ENCODE measurements at regions not wholly inside any gene's neighbourhood (a gene's known extent, or its start where the extent isn't known, plus 50 kb on each side); places are given as distances from the start of the nearest gene placed in this dataset.

DNA sequence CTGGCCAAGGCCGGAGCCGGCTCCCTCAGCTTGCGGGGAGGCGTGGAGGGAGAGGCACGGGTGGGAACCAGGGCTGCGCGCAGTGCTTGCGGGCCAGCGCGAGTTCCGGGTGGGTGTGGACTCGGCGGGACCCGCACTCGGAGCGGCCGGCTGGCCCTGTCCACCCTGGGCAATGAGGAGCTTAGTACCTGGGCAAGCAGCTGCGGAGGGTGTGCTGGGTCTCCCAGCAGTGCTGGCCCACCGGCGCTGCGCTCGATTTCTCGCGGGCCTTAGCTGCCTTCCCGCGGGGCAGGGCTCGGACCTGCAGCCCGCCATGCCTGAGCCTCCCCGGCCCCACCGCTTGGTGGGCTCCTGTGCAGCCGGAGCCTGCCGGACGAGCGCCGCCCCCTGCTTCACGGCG, 91.4 kb upstream of the MAN1A1 start (continued):
- TF ChIP-seq, protein P1, sequence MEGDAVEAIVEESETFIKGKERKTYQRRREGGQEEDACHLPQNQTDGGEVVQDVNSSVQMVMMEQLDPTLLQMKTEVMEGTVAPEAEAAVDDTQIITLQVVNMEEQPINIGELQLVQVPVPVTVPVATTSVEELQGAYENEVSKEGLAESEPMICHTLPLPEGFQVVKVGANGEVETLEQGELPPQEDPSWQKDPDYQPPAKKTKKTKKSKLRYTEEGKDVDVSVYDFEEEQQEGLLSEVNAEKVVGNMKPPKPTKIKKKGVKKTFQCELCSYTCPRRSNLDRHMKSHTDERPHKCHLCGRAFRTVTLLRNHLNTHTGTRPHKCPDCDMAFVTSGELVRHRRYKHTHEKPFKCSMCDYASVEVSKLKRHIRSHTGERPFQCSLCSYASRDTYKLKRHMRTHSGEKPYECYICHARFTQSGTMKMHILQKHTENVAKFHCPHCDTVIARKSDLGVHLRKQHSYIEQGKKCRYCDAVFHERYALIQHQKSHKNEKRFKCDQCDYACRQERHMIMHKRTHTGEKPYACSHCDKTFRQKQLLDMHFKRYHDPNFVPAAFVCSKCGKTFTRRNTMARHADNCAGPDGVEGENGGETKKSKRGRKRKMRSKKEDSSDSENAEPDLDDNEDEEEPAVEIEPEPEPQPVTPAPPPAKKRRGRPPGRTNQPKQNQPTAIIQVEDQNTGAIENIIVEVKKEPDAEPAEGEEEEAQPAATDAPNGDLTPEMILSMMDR (conservative IDR thresholded peaks at IDR 0.05; ENCODE audit: low read depth in 2 of 2) = no peak
- TF ChIP-seq JUNB (IDR thresholded peaks at IDR 0.05; ENCODE audit: unreplicated experiment) = no peak
- TF ChIP-seq, protein P2, sequence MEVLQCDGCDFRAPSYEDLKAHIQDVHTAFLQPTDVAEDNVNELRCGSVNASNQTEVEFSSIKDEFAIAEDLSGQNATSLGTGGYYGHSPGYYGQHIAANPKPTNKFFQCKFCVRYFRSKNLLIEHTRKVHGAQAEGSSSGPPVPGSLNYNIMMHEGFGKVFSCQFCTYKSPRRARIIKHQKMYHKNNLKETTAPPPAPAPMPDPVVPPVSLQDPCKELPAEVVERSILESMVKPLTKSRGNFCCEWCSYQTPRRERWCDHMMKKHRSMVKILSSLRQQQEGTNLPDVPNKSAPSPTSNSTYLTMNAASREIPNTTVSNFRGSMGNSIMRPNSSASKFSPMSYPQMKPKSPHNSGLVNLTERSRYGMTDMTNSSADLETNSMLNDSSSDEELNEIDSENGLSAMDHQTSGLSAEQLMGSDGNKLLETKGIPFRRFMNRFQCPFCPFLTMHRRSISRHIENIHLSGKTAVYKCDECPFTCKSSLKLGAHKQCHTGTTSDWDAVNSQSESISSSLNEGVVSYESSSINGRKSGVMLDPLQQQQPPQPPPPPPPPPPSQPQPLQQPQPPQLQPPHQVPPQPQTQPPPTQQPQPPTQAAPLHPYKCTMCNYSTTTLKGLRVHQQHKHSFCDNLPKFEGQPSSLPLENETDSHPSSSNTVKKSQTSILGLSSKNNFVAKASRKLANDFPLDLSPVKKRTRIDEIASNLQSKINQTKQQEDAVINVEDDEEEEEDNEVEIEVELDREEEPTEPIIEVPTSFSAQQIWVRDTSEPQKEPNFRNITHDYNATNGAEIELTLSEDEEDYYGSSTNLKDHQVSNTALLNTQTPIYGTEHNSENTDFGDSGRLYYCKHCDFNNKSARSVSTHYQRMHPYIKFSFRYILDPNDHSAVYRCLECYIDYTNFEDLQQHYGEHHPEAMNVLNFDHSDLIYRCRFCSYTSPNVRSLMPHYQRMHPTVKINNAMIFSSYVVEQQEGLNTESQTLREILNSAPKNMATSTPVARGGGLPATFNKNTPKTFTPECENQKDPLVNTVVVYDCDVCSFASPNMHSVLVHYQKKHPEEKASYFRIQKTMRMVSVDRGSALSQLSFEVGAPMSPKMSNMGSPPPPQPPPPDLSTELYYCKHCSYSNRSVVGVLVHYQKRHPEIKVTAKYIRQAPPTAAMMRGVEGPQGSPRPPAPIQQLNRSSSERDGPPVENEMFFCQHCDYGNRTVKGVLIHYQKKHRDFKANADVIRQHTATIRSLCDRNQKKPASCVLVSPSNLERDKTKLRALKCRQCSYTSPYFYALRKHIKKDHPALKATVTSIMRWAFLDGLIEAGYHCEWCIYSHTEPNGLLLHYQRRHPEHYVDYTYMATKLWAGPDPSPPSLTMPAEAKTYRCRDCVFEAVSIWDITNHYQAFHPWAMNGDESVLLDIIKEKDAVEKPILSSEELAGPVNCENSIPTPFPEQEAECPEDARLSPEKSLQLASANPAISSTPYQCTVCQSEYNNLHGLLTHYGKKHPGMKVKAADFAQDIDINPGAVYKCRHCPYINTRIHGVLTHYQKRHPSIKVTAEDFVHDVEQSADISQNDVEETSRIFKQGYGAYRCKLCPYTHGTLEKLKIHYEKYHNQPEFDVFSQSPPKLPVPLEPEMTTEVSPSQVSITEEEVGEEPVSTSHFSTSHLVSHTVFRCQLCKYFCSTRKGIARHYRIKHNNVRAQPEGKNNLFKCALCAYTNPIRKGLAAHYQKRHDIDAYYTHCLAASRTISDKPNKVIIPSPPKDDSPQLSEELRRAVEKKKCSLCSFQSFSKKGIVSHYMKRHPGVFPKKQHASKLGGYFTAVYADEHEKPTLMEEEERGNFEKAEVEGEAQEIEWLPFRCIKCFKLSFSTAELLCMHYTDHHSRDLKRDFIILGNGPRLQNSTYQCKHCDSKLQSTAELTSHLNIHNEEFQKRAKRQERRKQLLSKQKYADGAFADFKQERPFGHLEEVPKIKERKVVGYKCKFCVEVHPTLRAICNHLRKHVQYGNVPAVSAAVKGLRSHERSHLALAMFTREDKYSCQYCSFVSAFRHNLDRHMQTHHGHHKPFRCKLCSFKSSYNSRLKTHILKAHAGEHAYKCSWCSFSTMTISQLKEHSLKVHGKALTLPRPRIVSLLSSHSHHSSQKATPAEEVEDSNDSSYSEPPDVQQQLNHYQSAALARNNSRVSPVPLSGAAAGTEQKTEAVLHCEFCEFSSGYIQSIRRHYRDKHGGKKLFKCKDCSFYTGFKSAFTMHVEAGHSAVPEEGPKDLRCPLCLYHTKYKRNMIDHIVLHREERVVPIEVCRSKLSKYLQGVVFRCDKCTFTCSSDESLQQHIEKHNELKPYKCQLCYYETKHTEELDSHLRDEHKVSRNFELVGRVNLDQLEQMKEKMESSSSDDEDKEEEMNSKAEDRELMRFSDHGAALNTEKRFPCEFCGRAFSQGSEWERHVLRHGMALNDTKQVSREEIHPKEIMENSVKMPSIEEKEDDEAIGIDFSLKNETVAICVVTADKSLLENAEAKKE (CRISPR knock-in tag; IDR thresholded peaks at IDR 0.05) = no peak

DNA sequence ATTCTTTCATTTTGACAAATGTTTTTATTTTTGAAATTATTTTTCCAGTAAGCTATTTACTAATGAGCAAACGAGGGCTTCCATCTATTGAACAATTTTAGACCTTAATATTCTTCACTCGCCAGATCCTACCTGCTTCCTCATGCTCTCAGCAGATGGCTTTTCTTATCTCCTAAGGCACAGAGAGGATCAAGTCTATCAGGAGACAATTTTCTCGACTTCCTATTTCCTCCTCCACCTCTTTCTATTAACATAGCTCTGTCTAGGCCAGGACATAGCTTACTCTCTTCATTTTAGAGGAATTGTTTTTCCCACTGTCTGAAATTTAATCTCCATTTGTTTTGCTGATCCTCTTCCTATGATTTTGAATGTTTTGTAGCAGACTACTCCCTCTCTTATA, 87.0 kb upstream of the MAN1A1 start:
- no peak overlapping the region for H3K27ac ChIP-seq (ENCODE audit: low read depth)
- H4K20me1 ChIP-seq (replicated peaks; ENCODE audit: insufficient read depth) = no peaks in the 10 kb centered on the region
- no peak overlapping the region for H3K27ac Mint-ChIP-seq
- H3F3A ChIP-seq (replicated peaks; ENCODE audit: low read depth) = no peaks in the 10 kb centered on the region
- H3K4me1 Mint-ChIP-seq = no peaks in the 10 kb centered on the region; the same call in 2 of the 3 replicates
- H3K4me1 ChIP-seq (ENCODE audit: insufficient read depth) = no peaks in the 10 kb centered on the region
- no peaks in the 10 kb centered on the region for H3K27me3 Mint-ChIP-seq (ENCODE audit: insufficient read depth, low read depth, poor library complexity)
- 0 out of 3 replicates have a peak, but pooled peaks cover under 1% of the 10 kb centered on the region for H3K9me3 Mint-ChIP-seq
- no peaks in the 10 kb centered on the region for H3K36me3 ChIP-seq (ENCODE audit: insufficient read depth)
- no peaks in the 10 kb centered on the region for H3K27me3 ChIP-seq (ENCODE audit: insufficient read depth)
- no peak overlapping the region for H2AFZ ChIP-seq
- no peaks in the 10 kb centered on the region for H3K79me2 ChIP-seq (replicated peaks; ENCODE audit: insufficient read depth)
- H3K9me2 ChIP-seq (ENCODE audit: insufficient read depth) = no peaks in the 10 kb centered on the region
- no peak overlapping the region for H3K4me3 Mint-ChIP-seq
- ATAC-seq (no peak), DNase-seq (ENCODE audit: low spot score) (no peak)
- no peak overlapping the region for H3K4me3 ChIP-seq
- H3K36me3 Mint-ChIP-seq (ENCODE audit: low read depth) = no peaks in the 10 kb centered on the region
- no peak overlapping the region for H3K4me2 ChIP-seq
- TF ChIP-seq NANOG (IDR thresholded peaks at IDR 0.05; ENCODE audit: borderline replicate concordance) = no peak
- TF ChIP-seq, protein P3, sequence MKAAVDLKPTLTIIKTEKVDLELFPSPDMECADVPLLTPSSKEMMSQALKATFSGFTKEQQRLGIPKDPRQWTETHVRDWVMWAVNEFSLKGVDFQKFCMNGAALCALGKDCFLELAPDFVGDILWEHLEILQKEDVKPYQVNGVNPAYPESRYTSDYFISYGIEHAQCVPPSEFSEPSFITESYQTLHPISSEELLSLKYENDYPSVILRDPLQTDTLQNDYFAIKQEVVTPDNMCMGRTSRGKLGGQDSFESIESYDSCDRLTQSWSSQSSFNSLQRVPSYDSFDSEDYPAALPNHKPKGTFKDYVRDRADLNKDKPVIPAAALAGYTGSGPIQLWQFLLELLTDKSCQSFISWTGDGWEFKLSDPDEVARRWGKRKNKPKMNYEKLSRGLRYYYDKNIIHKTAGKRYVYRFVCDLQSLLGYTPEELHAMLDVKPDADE (IDR thresholded peaks at IDR 0.05) = no peak
- no peak for TF ChIP-seq POLR2AphosphoS5 (IDR thresholded peaks at IDR 0.05; ENCODE audit: low read depth)
- TF ChIP-seq, protein P2 (CRISPR knock-in tag; IDR thresholded peaks at IDR 0.05) = no peak
- TF ChIP-seq STAT1 (IDR thresholded peaks at IDR 0.05; ENCODE audit: unreplicated experiment) = no peak
